ENCODE measurements at regions not wholly inside any gene's neighbourhood (a gene's known extent, or its start where the extent isn't known, plus 50 kb on each side); places are given as distances from the start of the nearest gene placed in this dataset.

- TF ChIP-seq POLR2A (IDR thresholded peaks at IDR 0.05; ENCODE audit: low read length) (no peak), GATA1 (IDR thresholded peaks at IDR 0.05; ENCODE audit: low read depth, low read length) (no peak)
Observed at GRCh38 chr2:60109744-60110143, 443.7 kb downstream of the BCL11A start.
